HepG2 (cell line): ENCODE measurements at regions not wholly inside any gene's neighbourhood (a gene's known extent, or its start where the extent isn't known, plus 50 kb on each side); places are given as distances from the start of the nearest gene placed in this dataset.

ENCODE experiments used
- ETV5 ChIP-seq: IDR thresholded peaks from 2 replicates; pipeline ENCODE4 v1.6.1; 2018; ENCODE audit warnings: missing biosample characterization, missing genetic modification reagents, inconsistent platforms, borderline replicate concordance
- FOXM1 ChIP-seq: sonication (generic); formaldehyde crosslinking; IDR thresholded peaks from 2 replicates; pipeline ENCODE4 v1.5.0; 2020; ENCODE audit warnings: missing genetic modification reagents
- GATAD2A ChIP-seq: IDR thresholded peaks from 2 replicates; pipeline ENCODE4 v1.6.1; 2016
- SIN3A ChIP-seq: IDR thresholded peaks from 2 replicates; pipeline ENCODE4 v1.6.1; 2011; ENCODE audit warnings: low read depth, mild to moderate bottlenecking, control low read depth, low read length, borderline replicate concordance
- ZNF160 ChIP-seq: sonication (generic); formaldehyde crosslinking; IDR thresholded peaks from 2 replicates; pipeline ENCODE4 v1.8.0; 2022; ENCODE audit warnings: mild to moderate bottlenecking, inconsistent platforms, missing genetic modification reagents
- ZNF274 ChIP-seq: sonication (generic); formaldehyde crosslinking; IDR thresholded peaks from 2 replicates; pipeline ENCODE4 v1.5.1; 2020; ENCODE audit warnings: mild to moderate bottlenecking, missing genetic modification reagents
- TF ChIP-seq, protein P1 (sequence below): sonication (generic); formaldehyde crosslinking; IDR thresholded peaks from 2 replicates; pipeline ENCODE4 v1.9.0; 2021; ENCODE audit warnings: mild to moderate bottlenecking, missing genetic modification reagents
- TF ChIP-seq, protein P2 (sequence below): sonication (generic); formaldehyde crosslinking; conservative IDR thresholded peaks from 2 replicates; pipeline ENCODE4 v1.4.0; 2020; ENCODE audit warnings: missing genetic modification reagents
- TF ChIP-seq, protein P3 (sequence below): sonication (generic); formaldehyde crosslinking; IDR thresholded peaks from 2 replicates; pipeline ENCODE4 v1.5.0; 2020; ENCODE audit warnings: missing genetic modification reagents
- TF ChIP-seq, protein P4 (sequence below): sonication (generic); formaldehyde crosslinking; IDR thresholded peaks from 2 replicates; pipeline ENCODE4 v1.4.0; 2020; ENCODE audit warnings: mild to moderate bottlenecking, missing genetic modification reagents
- TF ChIP-seq, protein P5 (sequence below): sonication (generic); formaldehyde crosslinking; IDR thresholded peaks from 2 replicates; pipeline ENCODE4 v1.4.0; 2020; ENCODE audit warnings: missing genetic modification reagents, low read depth, mild to moderate bottlenecking, borderline replicate concordance
- TF ChIP-seq, protein P6 (sequence below): sonication (generic); formaldehyde crosslinking; IDR thresholded peaks from 2 replicates; pipeline ENCODE4 v1.4.0; 2020; ENCODE audit warnings: mild to moderate bottlenecking, missing genetic modification reagents

DNA sequence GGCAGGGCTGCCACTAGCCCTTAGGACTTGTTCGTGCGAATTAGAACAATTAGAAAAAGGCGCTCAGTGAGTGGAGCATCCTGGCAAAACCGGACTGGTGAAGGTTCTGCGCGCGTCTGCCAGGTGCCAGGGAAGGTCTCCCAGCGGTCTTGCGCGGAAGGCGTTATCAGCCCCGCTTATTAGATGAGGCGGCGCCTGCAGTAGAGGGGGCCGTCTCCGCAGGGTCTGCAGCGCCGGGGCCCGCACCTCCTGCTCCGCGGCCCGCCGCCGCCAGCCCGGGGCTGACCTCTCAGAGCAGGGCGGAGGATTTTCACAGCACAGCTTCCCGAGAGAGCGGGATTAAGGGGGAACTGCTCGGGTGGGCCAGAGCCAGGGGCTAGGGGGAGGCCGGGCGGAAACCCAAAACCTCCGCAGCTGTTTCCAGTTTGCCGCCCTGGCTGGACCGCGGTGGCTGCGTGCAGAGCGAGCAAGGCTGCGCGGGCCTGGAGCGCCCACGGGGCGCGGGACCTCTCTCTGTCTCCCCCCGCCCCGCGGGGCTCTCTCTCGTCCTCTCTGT lies 155.2 kb downstream of the FOXD2 start (continued):
- TF ChIP-seq, protein P1, sequence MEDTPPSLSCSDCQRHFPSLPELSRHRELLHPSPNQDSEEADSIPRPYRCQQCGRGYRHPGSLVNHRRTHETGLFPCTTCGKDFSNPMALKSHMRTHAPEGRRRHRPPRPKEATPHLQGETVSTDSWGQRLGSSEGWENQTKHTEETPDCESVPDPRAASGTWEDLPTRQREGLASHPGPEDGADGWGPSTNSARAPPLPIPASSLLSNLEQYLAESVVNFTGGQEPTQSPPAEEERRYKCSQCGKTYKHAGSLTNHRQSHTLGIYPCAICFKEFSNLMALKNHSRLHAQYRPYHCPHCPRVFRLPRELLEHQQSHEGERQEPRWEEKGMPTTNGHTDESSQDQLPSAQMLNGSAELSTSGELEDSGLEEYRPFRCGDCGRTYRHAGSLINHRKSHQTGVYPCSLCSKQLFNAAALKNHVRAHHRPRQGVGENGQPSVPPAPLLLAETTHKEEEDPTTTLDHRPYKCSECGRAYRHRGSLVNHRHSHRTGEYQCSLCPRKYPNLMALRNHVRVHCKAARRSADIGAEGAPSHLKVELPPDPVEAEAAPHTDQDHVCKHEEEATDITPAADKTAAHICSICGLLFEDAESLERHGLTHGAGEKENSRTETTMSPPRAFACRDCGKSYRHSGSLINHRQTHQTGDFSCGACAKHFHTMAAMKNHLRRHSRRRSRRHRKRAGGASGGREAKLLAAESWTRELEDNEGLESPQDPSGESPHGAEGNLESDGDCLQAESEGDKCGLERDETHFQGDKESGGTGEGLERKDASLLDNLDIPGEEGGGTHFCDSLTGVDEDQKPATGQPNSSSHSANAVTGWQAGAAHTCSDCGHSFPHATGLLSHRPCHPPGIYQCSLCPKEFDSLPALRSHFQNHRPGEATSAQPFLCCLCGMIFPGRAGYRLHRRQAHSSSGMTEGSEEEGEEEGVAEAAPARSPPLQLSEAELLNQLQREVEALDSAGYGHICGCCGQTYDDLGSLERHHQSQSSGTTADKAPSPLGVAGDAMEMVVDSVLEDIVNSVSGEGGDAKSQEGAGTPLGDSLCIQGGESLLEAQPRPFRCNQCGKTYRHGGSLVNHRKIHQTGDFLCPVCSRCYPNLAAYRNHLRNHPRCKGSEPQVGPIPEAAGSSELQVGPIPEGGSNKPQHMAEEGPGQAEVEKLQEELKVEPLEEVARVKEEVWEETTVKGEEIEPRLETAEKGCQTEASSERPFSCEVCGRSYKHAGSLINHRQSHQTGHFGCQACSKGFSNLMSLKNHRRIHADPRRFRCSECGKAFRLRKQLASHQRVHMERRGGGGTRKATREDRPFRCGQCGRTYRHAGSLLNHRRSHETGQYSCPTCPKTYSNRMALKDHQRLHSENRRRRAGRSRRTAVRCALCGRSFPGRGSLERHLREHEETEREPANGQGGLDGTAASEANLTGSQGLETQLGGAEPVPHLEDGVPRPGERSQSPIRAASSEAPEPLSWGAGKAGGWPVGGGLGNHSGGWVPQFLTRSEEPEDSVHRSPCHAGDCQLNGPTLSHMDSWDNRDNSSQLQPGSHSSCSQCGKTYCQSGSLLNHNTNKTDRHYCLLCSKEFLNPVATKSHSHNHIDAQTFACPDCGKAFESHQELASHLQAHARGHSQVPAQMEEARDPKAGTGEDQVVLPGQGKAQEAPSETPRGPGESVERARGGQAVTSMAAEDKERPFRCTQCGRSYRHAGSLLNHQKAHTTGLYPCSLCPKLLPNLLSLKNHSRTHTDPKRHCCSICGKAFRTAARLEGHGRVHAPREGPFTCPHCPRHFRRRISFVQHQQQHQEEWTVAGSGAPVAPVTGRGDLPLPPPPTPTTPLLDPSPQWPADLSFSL: no peak
- no peak for TF ChIP-seq ETV5 (CRISPR knock-in tag)
- TF ChIP-seq SIN3A: no peak
- TF ChIP-seq ZNF274 (CRISPR knock-in tag): no peak
- no peak for TF ChIP-seq GATAD2A (CRISPR knock-in tag)
- TF ChIP-seq ZNF160 (CRISPR knock-in tag): no peak
- TF ChIP-seq, protein P2, sequence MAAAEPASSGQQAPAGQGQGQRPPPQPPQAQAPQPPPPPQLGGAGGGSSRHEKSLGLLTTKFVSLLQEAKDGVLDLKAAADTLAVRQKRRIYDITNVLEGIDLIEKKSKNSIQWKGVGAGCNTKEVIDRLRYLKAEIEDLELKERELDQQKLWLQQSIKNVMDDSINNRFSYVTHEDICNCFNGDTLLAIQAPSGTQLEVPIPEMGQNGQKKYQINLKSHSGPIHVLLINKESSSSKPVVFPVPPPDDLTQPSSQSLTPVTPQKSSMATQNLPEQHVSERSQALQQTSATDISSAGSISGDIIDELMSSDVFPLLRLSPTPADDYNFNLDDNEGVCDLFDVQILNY (CRISPR knock-in tag): no peak
- TF ChIP-seq, protein P3, sequence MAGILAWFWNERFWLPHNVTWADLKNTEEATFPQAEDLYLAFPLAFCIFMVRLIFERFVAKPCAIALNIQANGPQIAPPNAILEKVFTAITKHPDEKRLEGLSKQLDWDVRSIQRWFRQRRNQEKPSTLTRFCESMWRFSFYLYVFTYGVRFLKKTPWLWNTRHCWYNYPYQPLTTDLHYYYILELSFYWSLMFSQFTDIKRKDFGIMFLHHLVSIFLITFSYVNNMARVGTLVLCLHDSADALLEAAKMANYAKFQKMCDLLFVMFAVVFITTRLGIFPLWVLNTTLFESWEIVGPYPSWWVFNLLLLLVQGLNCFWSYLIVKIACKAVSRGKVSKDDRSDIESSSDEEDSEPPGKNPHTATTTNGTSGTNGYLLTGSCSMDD (CRISPR knock-in tag): no peak
- TF ChIP-seq FOXM1 (CRISPR knock-in tag): no peak
- TF ChIP-seq, protein P4, sequence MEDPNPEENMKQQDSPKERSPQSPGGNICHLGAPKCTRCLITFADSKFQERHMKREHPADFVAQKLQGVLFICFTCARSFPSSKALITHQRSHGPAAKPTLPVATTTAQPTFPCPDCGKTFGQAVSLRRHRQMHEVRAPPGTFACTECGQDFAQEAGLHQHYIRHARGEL (CRISPR knock-in tag): no peak
- TF ChIP-seq, protein P5, sequence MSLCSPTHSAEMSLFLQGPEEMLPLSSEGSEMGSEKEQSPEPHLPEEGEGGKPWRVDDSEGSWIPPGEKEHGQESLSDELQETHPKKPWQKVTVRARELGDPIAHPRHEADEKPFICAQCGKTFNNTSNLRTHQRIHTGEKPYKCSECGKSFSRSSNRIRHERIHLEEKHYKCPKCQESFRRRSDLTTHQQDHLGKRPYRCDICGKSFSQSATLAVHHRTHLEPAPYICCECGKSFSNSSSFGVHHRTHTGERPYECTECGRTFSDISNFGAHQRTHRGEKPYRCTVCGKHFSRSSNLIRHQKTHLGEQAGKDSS (CRISPR knock-in tag): no peak
- TF ChIP-seq, protein P6, sequence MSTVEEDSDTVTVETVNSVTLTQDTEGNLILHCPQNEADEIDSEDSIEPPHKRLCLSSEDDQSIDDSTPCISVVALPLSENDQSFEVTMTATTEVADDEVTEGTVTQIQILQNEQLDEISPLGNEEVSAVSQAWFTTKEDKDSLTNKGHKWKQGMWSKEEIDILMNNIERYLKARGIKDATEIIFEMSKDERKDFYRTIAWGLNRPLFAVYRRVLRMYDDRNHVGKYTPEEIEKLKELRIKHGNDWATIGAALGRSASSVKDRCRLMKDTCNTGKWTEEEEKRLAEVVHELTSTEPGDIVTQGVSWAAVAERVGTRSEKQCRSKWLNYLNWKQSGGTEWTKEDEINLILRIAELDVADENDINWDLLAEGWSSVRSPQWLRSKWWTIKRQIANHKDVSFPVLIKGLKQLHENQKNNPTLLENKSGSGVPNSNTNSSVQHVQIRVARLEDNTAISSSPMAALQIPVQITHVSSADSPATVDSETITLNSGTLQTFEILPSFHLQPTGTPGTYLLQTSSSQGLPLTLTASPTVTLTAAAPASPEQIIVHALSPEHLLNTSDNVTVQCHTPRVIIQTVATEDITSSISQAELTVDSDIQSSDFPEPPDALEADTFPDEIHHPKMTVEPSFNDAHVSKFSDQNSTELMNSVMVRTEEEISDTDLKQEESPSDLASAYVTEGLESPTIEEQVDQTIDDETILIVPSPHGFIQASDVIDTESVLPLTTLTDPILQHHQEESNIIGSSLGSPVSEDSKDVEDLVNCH: no peak
- TF ChIP-seq, all 625 proteins: peak for 0
